EL (cell line): ENCODE measurements at regions not wholly inside any gene's neighbourhood (a gene's known extent, or its start where the extent isn't known, plus 50 kb on each side); places are given as distances from the start of the nearest gene placed in this dataset.
"Not testable (repeated sequence)": the region's sequence is repeated elsewhere in the genome, so short reads cannot be mapped to it uniquely, and the experiment has no call there.

Experiments
- DNase-seq: peaks from one replicate; pipeline ENCODE4 v3.0.0-alpha.2; 2016

- not testable (repeated sequence) for DNase-seq
Observed at GRCh38 chrX:79026742-79027141, 81.6 kb downstream of the P2RY10 start.

GRCh38 chrX:79035421-79035820 is 90.2 kb downstream of the P2RY10 start:
- DNase-seq = no peak

- DNase-seq = no peak
Observed at GRCh38 chrX:79036157-79036880, 91.1 kb downstream of the P2RY10 start.

- DNase-seq = no peak
Observed at GRCh38 chrX:79065696-79066095, 78.8 kb upstream of the GPR174 start.

- DNase-seq = no peak
Observed at GRCh38 chrX:79078114-79078513, 66.4 kb upstream of the GPR174 start.

- no peak for DNase-seq
Observed at GRCh38 chrX:79079477-79079876, 65.0 kb upstream of the GPR174 start.

GRCh38 chrX:79080141-79080540 is 64.3 kb upstream of the GPR174 start:
- DNase-seq = peak; percentile 30

GRCh38 chrX:79081895-79082512 is 62.5 kb upstream of the GPR174 start:
- DNase-seq = peak; percentile 23

GRCh38 chrX:79082899-79083298 is 61.6 kb upstream of the GPR174 start:
- no peak for DNase-seq

GRCh38 chrX:79084923-79085322 is 59.6 kb upstream of the GPR174 start:
- no peak for DNase-seq

GRCh38 chrX:79089896-79090584 is 54.4 kb upstream of the GPR174 start:
- no peak for DNase-seq

- no peak for DNase-seq
Observed at GRCh38 chrX:79094075-79094832, 50.2 kb upstream of the GPR174 start.
